Activated CD4-positive, alpha-beta T cell treated with anti-CD3 and anti-CD28 coated beads, Interleukin-10, Interleukin-2, amounts not matched to agents 100 ng/mL and 50 ng/mL, durations not matched to agents 16 hours and 8 hours (primary cell): ENCODE measurements at regions not wholly inside any gene's neighbourhood (a gene's known extent, or its start where the extent isn't known, plus 50 kb on each side); places are given as distances from the start of the nearest gene placed in this dataset.

Experiments
- DNase-seq: peaks from one replicate; pipeline ENCODE4 v3.0.0-alpha.2; 2020

DNA sequence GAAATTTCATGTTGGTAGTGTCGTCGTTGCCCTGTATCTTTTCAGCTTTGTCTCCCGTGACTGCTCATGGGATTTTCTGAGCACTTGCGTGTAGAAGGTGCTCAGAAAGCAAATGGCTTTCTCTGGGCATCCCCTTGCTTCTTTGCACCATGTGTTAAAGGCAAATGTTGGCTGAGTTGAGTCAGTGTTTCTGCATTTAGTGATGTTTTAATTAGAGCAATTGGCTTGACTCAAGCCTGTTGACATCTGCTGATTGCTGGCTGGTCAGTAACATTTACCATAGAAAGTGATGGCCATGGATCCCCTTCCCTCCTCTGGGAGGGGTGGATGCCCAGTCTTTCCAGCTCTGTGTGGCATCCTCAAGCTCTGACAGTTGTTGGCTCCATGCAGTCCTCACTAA is 187.2 kb upstream of the MPHOSPH6 start:
- DNase-seq, result no peak

DNA sequence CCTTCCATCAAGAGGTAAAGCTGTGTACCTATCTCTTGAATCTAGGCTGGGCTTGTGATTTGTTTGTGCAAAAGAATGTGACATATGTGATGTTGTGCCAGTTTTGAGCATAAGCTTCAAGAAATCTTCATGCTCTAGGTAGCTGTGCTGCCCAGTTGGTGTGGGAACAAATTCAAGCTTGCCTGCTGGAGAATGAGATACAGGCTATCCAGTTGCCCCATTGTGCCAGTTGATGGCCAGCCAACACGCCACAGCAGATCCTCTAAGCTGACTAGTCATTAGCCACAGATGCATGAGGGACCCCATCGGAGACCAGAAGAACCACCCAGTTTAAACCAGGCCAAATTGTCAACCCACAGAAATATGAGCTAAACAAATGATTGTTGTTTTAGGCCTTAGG is 180.5 kb upstream of the MPHOSPH6 start:
- DNase-seq, result no peak

DNA sequence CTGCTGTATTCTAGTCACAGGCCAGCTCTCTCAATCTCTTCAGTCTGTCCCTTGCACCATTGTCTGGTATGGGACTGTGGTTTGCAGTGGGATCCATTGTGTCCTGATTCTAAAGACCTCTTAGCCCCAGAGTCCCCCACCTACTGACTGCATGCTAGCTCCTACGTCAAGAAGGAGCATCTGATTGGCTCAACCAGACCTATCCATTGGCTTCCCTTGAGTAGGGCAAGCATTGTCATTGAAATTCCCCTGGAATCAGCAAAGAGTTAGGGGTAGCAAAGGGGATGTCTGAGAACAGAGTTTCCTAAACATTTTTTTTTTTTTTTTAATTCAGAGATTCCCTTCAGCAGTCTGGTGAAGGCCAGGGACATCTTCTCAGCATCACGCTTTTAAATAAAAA is 175.3 kb upstream of the MPHOSPH6 start:
- DNase-seq, result no peak

DNA sequence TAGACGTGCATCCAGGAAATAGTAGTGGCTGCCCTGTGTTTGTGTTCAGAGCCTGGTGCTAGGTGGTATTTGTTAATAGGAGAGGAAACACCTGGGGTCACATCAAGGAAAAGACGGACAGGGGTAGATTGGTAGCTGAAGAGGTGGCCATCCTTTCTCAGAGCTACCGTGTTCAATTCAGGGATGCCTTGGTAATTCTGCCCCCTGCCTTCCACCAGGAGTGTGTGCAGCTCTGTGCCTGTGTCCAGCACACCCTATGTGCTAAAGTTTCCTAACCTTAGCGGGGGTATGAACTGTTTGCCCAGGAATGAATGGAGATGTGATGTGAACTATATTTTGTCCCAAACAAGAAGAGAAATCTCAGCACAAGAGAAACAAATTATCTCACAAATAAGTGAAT is 174.1 kb upstream of the MPHOSPH6 start:
- no peak for DNase-seq

DNA sequence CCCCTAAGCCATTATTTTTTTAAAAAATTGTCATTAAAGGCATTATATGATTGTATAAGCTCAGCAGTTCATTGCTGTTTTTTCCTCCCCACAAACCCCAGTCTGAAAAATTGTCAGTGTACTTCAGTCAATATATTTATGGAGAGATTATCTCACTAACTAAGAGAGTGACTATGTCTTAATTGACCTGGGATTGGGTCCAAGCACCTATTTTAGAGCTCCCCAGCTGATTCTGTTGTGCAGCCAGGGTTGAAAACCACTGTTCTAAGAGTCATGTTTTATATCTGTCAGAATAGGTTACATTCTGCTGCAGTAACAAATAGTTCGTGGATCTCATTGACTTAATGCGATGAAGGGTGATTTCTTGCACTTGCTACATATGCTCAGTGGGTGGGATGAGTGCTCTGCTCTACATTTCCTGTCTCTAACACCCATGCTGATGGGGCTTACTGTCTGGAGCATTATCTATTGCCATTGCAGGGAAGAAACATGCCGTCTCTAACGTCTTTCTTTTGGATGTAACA is 171.2 kb upstream of the MPHOSPH6 start:
- DNase-seq, result no peak

DNA sequence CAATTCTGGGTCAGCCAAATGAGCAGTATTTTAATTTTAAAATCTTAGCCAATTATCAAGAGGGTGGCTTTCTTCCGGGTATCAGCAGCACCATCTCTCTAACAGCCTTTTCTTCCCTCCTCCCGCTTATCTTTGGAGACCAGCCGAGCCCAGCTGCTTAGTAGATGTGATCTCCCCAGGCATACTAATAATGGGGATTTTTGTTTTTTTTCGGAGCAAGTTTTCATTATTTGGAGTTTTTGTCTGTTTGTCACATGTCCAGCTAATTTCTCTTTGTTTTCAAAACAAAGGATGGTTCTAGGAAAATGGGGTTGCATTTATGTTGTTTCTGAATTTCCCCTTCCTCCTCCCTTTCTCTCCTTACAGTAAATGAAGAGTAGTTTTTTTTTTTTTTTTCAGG is 170.5 kb upstream of the MPHOSPH6 start:
- no peak for DNase-seq

DNA sequence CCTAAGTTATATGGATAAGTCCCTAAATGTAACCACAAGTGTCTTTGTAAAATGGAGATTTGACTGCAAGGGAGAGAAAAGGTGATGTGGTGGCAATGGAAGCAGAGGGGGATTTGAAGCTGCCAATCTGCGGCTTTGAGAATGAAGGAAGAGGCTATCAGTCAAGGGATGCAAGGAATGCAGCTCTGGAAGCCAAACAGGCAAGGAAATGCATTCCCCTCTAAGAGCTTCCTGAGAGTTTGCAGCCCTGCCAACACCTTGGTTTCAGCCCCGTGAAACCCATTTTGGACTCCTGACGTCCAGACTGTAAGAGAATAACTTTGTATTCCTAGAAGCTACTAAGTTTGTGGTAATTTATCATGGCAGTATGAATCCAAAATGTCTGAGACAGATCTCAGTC is 167.3 kb upstream of the MPHOSPH6 start:
- no peak for DNase-seq

DNA sequence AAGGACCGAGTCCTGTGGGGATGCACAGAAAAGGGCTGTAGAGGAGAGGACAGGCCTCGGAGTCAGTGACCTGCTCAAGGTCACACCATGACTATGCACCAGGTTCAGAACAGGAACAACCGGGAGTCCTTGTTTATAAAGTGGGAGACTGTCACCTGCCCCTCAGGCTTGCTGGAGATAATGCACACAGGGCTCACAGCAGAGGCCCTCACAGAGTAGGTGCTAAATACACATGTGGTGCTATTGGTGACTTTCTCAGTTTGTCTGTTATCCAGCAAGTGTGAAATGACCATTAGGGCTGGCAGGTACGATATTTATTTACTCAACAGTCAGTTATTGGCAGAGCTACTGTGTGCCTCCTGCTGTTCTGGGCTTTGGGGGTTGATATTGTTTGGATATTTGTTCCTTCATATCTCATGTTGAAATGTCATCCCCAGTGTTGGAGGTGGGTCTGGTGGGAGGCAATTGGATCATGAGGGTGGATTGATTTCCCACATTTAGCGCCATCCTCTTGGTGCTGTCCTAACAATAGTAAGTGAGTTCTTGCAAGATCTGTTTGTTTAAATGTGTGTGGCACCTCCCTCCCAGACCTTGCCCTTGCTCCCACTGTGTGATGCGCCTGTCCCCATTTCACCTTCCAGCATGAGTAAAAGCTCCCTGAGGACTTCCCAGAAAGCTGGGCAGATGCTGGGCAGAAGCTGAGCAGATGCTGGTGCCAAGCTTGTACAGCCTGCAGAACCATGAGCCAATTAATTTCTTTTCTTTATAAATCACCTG is 162.1 kb upstream of the MPHOSPH6 start:
- DNase-seq, result no peak

DNA sequence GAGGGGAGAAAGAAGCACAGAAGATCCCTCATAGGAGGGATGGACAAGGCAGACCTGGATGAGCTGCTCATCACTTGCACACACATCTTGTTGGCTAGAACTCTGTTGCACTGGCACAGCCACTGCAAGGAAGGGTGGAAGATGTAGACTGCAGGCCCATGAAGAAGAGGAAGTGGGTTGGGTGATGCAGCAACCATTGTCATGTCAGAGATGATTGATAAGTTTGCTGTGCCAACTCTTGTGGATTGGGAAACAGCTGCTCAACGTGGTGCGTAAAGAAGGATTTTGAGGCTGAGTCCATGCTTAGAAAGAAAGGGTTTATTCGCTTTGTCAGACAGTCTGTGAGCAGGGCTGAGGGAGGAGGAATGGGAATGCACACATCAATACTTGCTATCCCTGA is 161.4 kb upstream of the MPHOSPH6 start:
- no peak for DNase-seq

DNA sequence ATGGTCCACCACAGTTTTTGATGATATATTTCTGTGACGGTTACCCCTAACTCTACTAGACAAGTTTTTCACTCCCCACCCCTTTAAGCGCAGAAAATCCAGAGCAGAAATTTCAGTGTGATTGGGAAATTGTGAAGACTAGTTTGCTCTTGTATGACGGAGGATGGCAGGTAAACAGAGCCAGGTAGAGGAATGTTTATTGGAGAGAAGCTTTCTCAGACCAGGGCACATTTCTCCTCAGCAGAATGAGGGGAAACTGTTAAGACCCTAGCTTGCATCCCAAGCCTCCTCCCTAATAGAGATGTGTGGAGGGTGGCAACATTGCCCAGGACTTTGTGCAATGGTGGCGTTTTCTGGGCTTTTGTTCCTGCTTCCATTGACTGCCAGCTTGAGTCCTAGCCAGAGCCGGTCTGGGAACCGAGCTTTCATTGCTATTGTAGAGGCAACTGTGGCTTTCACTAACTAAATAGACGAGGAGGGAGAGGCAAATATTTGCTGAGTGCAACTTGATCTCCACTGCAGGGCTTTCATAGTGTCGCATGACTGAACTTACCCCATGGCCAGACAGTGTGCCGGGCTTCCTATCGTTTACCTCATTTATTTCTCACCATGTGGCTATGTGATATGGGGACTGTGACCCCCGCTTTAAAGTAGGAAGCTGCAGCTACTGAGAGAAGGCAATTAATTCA is 159.6 kb upstream of the MPHOSPH6 start:
- DNase-seq, result no peak

DNA sequence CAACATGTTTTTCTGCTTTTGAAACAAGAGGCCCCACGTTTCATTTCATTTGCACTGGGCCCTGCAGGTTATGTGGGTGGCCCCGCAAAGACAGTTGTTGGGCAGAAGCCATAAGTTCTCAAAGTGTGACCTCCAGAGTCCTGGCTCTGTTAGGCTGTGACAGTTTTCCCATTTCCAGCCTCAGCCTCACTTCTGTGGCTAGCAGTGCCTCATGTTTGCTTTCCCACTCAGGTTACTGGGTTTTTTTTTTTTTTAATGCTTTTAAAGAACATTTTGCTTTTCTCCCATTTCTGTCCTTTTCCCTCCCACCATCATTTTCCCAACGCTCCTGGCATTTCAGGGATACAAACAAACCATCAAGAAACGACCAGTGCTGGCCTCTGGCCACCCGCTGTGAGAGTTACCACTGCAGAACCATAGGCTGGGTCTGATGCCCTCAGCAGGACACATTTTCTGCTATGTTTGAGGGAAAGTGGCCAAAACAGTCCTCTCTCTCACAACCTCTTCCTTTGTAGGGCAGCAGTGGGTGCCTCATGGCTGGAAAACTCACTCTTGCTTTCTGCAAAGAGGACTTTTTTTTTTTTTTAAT is 159.0 kb upstream of the MPHOSPH6 start:
- DNase-seq, result no peak

DNA sequence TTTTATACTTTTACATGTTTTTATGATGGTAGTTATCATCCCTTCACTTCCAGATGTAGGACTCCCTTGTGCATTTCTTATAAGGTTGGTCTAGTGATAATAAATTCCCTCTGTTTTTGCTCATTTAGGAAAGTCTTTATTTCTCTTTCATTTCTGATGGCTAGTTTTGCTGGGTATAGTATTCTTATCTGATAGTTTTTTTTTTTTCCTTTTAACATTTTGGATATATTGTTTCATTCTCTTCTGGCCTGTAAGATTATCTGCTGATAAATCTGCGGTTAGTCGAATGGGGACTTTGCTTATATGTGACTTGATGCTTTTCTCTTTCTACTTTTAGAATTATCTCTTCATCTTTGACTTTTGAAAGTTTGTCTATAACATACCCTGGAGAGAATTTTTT is 153.1 kb upstream of the MPHOSPH6 start:
- no peak for DNase-seq

DNA sequence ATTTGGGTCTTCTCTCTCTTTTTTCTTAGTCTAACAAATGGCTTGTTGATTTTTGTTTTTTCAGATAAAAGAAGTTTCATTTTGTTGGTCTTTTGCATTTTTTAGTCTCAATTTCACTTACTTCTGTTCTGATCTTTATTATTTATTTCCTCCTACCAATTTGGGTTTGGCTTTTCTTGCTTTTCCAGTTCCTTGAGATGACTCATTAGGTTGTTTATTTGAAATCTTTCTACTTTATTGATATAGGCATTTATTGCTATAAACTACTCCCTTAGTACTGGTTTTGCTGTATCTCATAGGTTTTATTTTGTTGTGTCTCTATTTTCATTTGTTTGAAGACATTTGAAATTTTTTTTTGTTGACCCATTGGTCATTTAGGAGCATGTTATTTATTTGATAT is 152.2 kb upstream of the MPHOSPH6 start:
- no peak for DNase-seq

DNA sequence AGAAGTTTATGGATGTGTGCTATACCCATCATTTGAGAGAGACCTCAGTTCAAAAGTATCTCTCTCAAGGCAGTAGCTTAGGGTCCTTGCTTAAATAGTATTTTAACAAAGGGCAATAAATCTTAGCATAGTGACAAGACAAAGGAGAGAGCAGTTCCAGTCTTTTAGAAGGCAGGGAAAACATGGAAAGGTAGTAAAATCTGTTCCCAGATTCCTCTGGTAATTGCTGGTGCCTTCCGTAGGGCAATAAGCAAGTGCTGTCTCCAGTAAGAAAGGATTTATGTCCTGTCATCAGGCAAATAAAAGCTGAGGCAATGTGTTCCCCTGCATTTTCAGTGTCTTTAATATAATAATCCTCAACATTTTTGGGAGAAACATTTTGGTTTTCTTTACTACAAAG is 149.0 kb upstream of the MPHOSPH6 start:
- no peak for DNase-seq

DNA sequence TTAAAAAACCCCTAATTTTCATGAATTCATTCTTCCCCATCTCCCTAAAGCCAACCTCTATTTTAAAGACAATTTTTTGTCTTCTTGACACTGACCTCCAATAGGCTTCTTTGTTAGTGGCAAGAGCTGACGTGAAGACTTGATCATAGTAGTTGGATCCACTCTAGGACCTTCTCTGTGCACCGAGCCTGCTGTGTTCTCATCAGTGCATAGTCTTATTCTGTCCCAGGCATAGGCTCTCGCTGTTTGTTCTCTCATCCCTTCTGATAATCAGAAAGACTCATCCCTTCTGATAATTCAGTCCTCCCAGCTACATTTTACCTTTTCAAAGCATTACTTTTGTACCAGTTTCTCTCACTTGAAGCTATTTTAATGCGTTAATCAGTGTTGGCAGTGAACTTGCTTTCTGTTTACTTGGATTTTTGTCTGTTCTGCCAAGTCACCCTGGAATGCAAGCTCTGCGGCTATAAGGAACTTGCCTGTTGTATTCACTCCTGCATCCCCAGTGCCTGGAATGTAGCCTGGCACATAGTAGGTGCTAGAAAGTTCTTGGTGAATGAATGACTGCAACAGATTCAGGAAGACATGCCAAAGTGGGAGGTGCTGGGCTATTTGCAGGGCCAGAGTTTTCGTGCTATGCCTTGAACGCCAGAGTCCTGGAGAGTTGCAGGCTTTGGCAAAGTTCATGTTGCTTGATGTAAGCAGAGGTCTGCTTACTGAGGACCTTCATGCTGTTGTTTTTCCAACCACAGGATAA is 147.6 kb upstream of the MPHOSPH6 start:
- no peak for DNase-seq

DNA sequence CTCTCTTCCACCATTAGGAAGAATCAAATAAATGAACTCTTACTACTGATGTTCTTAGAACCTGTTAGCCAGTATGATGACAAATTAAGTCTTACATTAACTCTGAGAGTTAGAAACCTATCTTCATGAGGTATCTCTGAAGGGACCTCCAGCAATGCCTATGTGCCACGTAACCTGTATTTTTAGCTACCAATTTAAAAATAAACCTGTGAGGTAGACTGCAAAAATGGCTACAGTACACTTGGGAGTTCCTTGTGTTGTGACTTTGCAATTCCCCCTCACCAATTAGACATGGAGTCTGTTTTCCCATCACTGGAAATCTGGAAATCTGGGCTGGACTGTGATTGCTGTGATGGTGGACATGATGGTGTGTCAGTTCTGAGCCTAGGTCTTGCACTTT is 143.7 kb upstream of the MPHOSPH6 start:
- DNase-seq, result no peak

DNA sequence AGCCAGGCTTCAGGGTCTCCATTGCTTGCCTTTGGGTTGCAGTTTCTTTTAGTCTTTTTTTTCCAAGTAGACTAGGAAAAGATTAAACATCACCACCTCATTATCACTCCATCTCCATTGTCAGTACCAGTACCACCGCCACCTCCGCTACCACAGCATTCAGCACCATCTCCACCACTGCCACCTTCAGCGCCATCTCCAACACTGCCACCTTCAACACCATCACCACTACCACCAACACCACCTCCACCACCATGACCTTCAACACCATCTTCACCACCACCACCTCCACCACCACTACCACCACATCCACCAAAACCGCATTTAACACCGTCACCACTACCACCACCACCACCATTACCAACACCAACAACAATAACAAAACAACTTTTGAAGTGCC is 141.5 kb upstream of the MPHOSPH6 start:
- no peak for DNase-seq

DNA sequence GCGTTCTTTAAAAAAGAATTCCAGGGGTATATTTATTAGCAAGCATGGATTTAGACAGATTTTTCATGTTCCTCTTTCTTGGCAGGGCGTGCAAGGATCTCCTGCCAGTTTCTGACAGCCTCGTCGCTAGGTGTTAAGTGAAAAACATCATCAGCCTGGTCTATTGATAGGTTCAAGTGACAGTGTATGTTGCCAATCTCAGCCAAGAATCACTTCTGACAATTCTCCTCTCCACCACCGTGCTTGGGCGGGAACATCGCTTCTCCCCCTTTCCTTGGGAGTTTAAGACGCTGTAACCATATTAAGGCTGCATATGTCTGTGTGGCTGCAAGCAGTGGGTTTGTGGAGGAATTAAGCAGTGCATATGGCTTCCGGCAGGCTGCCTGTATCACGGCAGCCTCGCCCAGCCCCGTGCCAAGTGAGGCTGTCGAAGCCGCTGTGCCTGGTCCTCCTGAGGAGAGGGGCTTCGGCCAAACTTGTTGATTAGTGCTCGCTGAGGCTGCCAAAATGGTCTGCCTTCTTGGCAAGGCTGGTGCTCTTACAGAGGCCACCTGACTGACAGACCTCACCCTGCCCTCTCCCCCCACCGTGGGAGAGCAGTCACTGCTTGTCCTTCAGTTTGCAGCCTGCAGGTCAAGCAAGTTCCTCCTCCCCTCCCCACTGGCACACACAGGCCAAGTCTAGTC is 132.2 kb upstream of the MPHOSPH6 start:
- no peak for DNase-seq

DNA sequence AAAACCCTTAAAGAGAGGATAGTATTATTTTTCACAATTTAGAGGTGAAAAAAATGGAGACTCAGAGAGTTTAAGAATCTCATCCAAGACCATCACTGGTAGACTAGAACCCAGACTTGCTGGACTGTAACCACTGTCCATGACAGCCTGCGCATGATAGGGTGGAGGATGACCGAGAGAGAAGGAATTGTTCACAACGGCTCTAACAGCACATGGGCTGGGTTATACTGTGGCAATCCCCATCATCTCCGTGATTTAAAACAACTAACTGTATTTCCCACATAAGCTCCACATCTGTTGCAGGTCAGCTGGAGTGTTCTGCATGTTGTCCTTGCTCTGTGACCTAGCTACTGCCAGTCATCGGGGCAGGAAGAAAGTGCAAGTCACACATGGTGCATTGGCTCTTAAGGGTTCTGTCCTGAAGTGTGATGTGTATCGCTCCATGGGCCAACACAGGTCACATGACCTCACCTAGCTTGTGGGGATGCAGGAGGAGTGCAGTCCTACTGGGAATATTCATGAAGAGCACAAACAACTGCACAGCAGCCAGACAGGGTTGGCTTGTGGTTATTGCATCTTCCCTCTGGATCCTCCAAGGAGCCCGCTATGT is 131.2 kb upstream of the MPHOSPH6 start:
- no peak for DNase-seq

DNA sequence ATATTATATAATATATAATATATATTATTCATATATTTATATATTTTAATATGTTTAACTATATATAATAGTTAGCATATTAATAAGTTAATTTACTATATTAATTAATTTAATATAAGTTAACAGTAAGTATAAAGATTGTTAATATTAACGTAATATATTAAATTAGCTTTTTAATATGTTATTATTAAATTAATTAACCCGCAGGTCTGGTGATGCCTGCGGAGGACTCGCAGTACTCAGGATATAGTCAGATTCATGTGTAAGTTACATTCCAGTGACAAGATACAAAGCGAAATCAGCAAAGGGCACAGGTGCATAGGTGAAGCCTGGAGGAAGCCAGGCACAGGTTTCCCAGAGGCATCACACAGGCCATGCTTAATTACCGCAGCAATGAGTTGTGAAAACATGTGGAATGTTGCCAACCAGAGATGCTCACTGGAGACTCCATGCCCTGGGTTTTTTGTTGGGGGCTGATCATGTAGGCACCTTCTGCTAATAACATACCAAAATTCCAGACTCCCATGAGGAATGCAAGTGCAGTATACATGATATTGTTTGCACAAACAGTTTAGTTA is 130.4 kb upstream of the MPHOSPH6 start:
- no peak for DNase-seq

DNA sequence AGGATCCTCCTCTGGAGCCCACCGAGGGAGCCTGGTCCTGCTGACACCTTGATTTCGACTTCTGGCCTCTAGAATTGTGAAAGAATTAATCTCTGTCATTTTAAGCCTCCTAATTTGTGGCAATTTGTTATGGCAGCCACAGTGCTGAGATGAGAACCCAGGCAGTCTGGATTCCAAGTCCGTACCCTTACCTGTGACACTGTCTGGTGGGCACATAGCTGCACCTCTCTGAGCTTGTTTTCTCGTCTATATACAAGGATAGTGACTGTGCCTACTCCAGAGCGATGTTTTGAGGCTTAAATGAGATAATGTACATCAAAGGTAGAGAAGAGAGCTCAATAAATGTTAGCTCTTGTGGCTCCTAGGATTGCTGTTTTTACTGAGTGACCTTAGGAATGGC is 128.4 kb upstream of the MPHOSPH6 start:
- no peak for DNase-seq
